CD14-positive monocyte (primary cell): ENCODE measurements at regions not wholly inside any gene's neighbourhood (a gene's known extent, or its start where the extent isn't known, plus 50 kb on each side); places are given as distances from the start of the nearest gene placed in this dataset.

Source experiments
- DNase-seq, 3 donors: peaks; one replicate each; pipeline ENCODE4 v3.0.0-alpha.2; 2011 to 2022
- H2AFZ ChIP-seq: 2 replicates; pipeline ENCODE4 v1.6.0; 2012; ENCODE audit warnings: mild to moderate bottlenecking, low read depth, low read length, inconsistent platforms; ENCODE audit not compliant: insufficient read depth, poor library complexity, severe bottlenecking
- H3K27ac ChIP-seq, 2 donors: 1 replicate in 1 of 2; 2 replicates in 1 of 2; pipeline ENCODE4 v1.5.1; 2012 to 2013; ENCODE audit warnings: low read length in 2 of 2, control low read depth in 1 of 2, inconsistent platforms in 1 of 2, low read depth in 1 of 2, mild to moderate bottlenecking in 1 of 2
- H3K27me3 ChIP-seq, 2 donors: one replicate each; pipeline versions ENCODE4 v1.6.0 to v1.6.1; 2011 to 2013; ENCODE audit warnings: low read length in 2 of 2; ENCODE audit not compliant: control insufficient read depth in 2 of 2, insufficient read depth in 2 of 2
- H3K36me3 ChIP-seq, 2 donors: replicated peaks in 1 of 2; 1 replicate in 1 of 2; 2 replicates in 1 of 2; pipeline versions ENCODE4 v1.5.1 to v1.6.1; 2012 to 2013; ENCODE audit warnings: low read length in 2 of 2, control low read depth in 1 of 2, inconsistent platforms in 1 of 2, mild to moderate bottlenecking in 1 of 2; ENCODE audit not compliant: insufficient read depth in 2 of 2, control insufficient read depth in 1 of 2
- H3K4me1 ChIP-seq, 2 donors: 1 replicate in 1 of 2; 2 replicates in 1 of 2; pipeline versions ENCODE4 v1.5.1 to v1.6.1; 2012 to 2013; ENCODE audit warnings: low read length in 2 of 2, control low read depth in 1 of 2, inconsistent platforms in 1 of 2, mild to moderate bottlenecking in 1 of 2, moderate library complexity in 1 of 2; ENCODE audit not compliant: insufficient read depth in 2 of 2, control insufficient read depth in 1 of 2
- H3K4me2 ChIP-seq: replicated peaks from 2 replicates; pipeline ENCODE3; 2012; ENCODE audit warnings: low read length, moderate library complexity, mild to moderate bottlenecking; ENCODE audit not compliant: poor library complexity, severe bottlenecking; ENCODE audit errors: extremely low read depth
- H3K4me3 ChIP-seq, 3 experiments: fragments of 200-600 bp in 1 of 3; sonication (generic) in 1 of 3; replicated peaks in 1 of 3; 1 replicate in 2 of 3; 2 replicates in 1 of 3; pipeline ENCODE4 v1.5.1; 2011 to 2013; ENCODE audit warnings: low read length in 3 of 3, mild to moderate bottlenecking in 3 of 3, control low read depth in 2 of 3, low read depth in 2 of 3, inconsistent platforms in 1 of 3, moderate library complexity in 1 of 3
- H3K79me2 ChIP-seq: 2 replicates; pipeline ENCODE4 v1.6.0; 2012; ENCODE audit warnings: mild to moderate bottlenecking, control low read depth, inconsistent platforms, low read length, moderate library complexity; ENCODE audit not compliant: insufficient read depth
- H3K9ac ChIP-seq: 2 replicates; pipeline ENCODE4 v1.6.0; 2017; ENCODE audit warnings: low read length, mild to moderate bottlenecking; ENCODE audit not compliant: insufficient read depth, poor library complexity, severe bottlenecking
- H3K9me3 ChIP-seq, 2 donors: replicated peaks in 1 of 2; 1 replicate in 1 of 2; 2 replicates in 1 of 2; pipeline versions ENCODE4 v1.5.1 to v1.6.1; 2012 to 2013; ENCODE audit warnings: low read length in 2 of 2, control low read depth in 1 of 2; ENCODE audit not compliant: control insufficient read depth in 1 of 2, insufficient read depth in 1 of 2
- H4K20me1 ChIP-seq: 2 replicates; pipeline ENCODE4 v1.6.0; 2012; ENCODE audit warnings: mild to moderate bottlenecking, low read length, control low read depth, moderate library complexity; ENCODE audit not compliant: insufficient read depth
- H3K27ac Mint-ChIP-seq, 7 donors: one replicate each; pipeline ENCODE4 v1.8.0; 2020; ENCODE audit warnings: mild to moderate bottlenecking in 7 of 7, mixed read lengths in 7 of 7, moderate library complexity in 6 of 7, inconsistent platforms in 2 of 7
- H3K27me3 Mint-ChIP-seq, 3 donors: one replicate each; pipeline ENCODE4 v1.8.0; 2021 to 2022; ENCODE audit warnings: low read depth in 3 of 3, mild to moderate bottlenecking in 3 of 3, mixed read lengths in 3 of 3, moderate library complexity in 3 of 3, inconsistent platforms in 1 of 3
- H3K36me3 Mint-ChIP-seq, 2 donors: one replicate each; pipeline ENCODE4 v1.8.0; 2020; ENCODE audit warnings: mixed read lengths in 2 of 2, inconsistent platforms in 1 of 2, mild to moderate bottlenecking in 1 of 2
- H3K4me1 Mint-ChIP-seq: one replicate; pipeline ENCODE4 v1.8.0; 2020; ENCODE audit warnings: mild to moderate bottlenecking, mixed read lengths
- H3K4me3 Mint-ChIP-seq, 2 donors: one replicate each; pipeline ENCODE4 v1.8.0; 2020; ENCODE audit warnings: mild to moderate bottlenecking in 2 of 2, mixed read lengths in 2 of 2, moderate library complexity in 1 of 2
- H3K9me3 Mint-ChIP-seq, 7 donors: one replicate each; pipeline ENCODE4 v1.8.0; 2020 to 2022; ENCODE audit warnings: mixed read lengths in 7 of 7, mild to moderate bottlenecking in 6 of 7, moderate library complexity in 6 of 7, inconsistent platforms in 2 of 7
- WGBS: methylation state at CpG from one replicate; pipeline ENCODE4 v1.1.5; 2013; ENCODE audit warnings: missing lambda C conversion rate; ENCODE audit not compliant: insufficient coverage; 5-methylcytosine and 5-hydroxymethylcytosine counted together
- intact Hi-C, 2 donors: fragments of 100-400 bp; cut with micrococcal nuclease; formaldehyde crosslinking; loops; one replicate each; pipeline versions ENCODE4 v1.15.0 to v1.15.1; 2023
- TF ChIP-seq, protein P1 (sequence below): fragments of 200-600 bp; IDR thresholded peaks from one replicate; pipeline ENCODE4 v1.8.0; 2022; ENCODE audit warnings: antibody characterized with exemption, mild to moderate bottlenecking

DNA sequence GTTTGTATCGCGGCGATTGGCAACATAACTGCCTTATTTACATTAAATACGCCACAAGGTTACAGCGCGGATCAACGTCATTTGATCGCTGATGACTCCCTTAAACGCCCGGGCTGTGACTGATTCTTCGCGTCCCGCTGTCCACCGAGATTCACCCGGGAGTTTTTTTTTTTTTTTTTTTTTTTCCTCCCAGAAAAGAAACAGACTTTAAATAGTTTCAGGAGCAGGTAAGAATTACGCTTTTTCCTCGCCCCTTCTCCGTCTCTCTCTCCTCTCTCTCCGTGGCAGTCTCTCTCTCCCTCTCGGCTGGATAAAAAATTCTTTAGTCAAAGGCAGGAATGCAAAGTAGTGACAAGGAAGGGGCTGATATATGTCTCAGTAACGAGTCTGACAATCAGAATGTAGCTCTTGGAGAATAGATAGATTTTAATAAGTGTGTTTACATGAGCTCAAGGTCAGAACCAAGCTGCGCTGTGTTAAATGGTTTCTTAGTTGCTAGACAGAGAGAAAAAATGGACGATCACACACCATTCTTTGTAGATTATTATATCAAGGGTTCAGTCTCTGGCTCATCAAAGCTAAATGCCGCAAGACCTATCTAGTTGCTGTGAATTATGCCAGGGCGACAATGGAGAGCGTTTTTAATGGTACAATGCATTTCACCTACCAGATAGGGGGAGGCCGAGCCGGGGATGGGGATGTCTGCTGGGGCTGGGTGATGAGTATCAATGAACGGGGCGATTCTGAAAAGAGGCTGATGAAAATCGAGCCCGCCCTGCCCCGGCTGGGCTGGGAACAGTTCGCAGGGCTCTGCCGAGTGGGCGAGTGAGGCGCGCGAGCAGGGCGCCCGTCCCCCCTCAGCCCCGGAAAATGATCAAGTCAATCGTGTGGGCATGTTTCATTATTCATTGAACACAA lies 147.2 kb upstream of the ZNF536 start:
- Mint-ChIP-seq H3K4me1 (peaks cover 15% of the 10 kb centered on the region), H3K9me3 (peaks cover 0 to 19% (median 8%) of the 10 kb centered on the region in 7 donors), H3K27me3 (peaks cover 68 to 86% (median 72%) of the 10 kb centered on the region in 3 donors), H3K27ac (no peak overlapping the region), H3K4me3 (peak overlapping the region in 1 of 2 donors; percentile 67), H3K36me3 (peaks cover 0 to 11% of the 10 kb centered on the region in 2 donors)
- H3K4me2 ChIP-seq, result no peak overlapping the region
- intact Hi-C loops, result no loop called here
- H3K4me1 ChIP-seq, result peaks cover 0 to 7% of the 10 kb centered on the region in 2 donors
- no peak overlapping the region for H2AFZ ChIP-seq
- TF ChIP-seq, protein P1, sequence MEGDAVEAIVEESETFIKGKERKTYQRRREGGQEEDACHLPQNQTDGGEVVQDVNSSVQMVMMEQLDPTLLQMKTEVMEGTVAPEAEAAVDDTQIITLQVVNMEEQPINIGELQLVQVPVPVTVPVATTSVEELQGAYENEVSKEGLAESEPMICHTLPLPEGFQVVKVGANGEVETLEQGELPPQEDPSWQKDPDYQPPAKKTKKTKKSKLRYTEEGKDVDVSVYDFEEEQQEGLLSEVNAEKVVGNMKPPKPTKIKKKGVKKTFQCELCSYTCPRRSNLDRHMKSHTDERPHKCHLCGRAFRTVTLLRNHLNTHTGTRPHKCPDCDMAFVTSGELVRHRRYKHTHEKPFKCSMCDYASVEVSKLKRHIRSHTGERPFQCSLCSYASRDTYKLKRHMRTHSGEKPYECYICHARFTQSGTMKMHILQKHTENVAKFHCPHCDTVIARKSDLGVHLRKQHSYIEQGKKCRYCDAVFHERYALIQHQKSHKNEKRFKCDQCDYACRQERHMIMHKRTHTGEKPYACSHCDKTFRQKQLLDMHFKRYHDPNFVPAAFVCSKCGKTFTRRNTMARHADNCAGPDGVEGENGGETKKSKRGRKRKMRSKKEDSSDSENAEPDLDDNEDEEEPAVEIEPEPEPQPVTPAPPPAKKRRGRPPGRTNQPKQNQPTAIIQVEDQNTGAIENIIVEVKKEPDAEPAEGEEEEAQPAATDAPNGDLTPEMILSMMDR, result no peak
- H3K4me3 ChIP-seq, result no peak overlapping the region
- no peak overlapping the region for H3K9ac ChIP-seq
- H3K27ac ChIP-seq, result no peak overlapping the region
- H4K20me1 ChIP-seq, result no peaks in the 10 kb centered on the region
- H3K27me3 ChIP-seq, result peaks cover 67 to 77% of the 10 kb centered on the region in 2 donors
- H3K79me2 ChIP-seq, result no peaks in the 10 kb centered on the region
- H3K36me3 ChIP-seq, result no peaks in the 10 kb centered on the region
- peak in 1 of 3 donors; percentile 16 for DNase-seq
- peaks cover 0 to 23% of the 10 kb centered on the region in 2 donors for H3K9me3 ChIP-seq
- WGBS, result 2% methylated on average over 24 of the region's 43 CpGs

DNA sequence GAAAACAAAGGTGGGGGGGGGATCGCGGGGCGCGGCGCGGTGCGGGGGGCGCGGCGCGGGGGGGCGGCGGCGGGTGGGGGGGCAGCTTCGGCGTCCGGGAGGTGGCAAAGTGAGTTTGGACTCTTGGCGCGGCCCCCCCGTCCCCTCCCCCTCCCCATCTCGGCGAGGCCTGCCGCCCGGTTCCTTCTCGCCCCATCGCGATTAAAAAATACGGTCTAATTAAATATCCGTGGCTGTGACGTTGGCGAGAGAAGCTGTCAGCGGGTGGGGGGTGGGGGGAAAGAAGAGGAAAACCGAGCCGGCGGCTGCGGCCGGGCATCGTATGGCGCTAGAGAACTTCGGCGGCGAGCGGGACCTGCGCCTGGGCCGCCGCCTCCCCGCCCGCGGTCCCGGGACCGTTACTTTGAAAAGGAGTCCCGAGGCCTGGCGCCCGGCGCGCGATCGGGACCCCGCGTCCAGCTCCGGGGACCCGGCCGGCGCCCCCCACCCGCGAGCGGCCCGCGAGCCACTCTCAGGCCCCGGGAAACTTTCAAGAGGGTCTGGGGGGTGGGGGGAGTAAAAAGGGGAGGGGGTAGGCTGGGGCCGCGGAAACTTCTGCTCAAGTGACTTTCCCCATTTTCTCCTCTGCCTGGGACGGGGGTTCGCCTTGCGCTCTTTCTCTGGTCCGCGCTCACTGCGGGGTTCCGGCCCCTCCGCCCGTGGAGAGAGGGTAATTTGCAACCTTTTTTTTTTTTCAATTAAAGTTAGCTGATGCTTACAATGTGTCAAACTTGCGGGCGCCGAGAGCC lies 146.3 kb upstream of the ZNF536 start:
- Histone ChIP-seq H2AFZ (no peak overlapping the region), H3K9me3 (peaks cover 0 to 24% of the 10 kb centered on the region in 2 donors), H3K4me1 (peaks cover 0 to 7% of the 10 kb centered on the region in 2 donors), H3K4me2 (peak overlapping the region; percentile 5), H3K36me3 (no peaks in the 10 kb centered on the region), H4K20me1 (no peaks in the 10 kb centered on the region), H3K4me3 (no peak overlapping the region), H3K27ac (no peak overlapping the region), H3K27me3 (peaks cover 72 to 81% of the 10 kb centered on the region in 2 donors), H3K79me2 (no peaks in the 10 kb centered on the region), H3K9ac (no peak overlapping the region)
- TF ChIP-seq, protein P1, result no peak
- H3K27me3 Mint-ChIP-seq, result peaks cover 77 to 87% (median 80%) of the 10 kb centered on the region in 3 donors
- DNase-seq, result no peak
- no peak overlapping the region for H3K27ac Mint-ChIP-seq
- peak overlapping the region in 1 of 2 donors; percentile 73 for H3K4me3 Mint-ChIP-seq
- peaks cover 0 to 11% of the 10 kb centered on the region in 2 donors for H3K36me3 Mint-ChIP-seq
- peaks cover 0 to 19% (median 8%) of the 10 kb centered on the region in 7 donors for H3K9me3 Mint-ChIP-seq
- under 1% methylated on average over 38 of the region's 84 CpGs for WGBS
- intact Hi-C loops, result no loop called here
- H3K4me1 Mint-ChIP-seq, result peaks cover 15% of the 10 kb centered on the region
